ENCODE measurements at regions not wholly inside any gene's neighbourhood (a gene's known extent, or its start where the extent isn't known, plus 50 kb on each side); places are given as distances from the start of the nearest gene placed in this dataset.

- no peak for DNase-seq
Measured at GRCh38 chr9:108709997-108710396, 145.8 kb downstream of the ACTL7B start.

- peak; percentile 8 for DNase-seq
Measured at GRCh38 chr9:108709126-108709525, 146.7 kb downstream of the ACTL7B start.

- no peak for DNase-seq
Measured at GRCh38 chr9:108708448-108708847, 147.3 kb downstream of the ACTL7B start.

GRCh38 chr9:108707120-108707519 is 148.7 kb downstream of the ACTL7B start:
- DNase-seq: no peak

- DNase-seq: no peak
Measured at GRCh38 chr9:108704156-108704852, 151.5 kb downstream of the ACTL7B start.

- peak; percentile 6 for DNase-seq
Measured at GRCh38 chr9:108703429-108703828, 152.4 kb downstream of the ACTL7B start.

GRCh38 chr9:108702681-108703080 is 153.1 kb downstream of the ACTL7B start:
- DNase-seq: no peak

GRCh38 chr9:108698801-108699200 is 157.0 kb downstream of the ACTL7B start:
- DNase-seq: no peak

DNA sequence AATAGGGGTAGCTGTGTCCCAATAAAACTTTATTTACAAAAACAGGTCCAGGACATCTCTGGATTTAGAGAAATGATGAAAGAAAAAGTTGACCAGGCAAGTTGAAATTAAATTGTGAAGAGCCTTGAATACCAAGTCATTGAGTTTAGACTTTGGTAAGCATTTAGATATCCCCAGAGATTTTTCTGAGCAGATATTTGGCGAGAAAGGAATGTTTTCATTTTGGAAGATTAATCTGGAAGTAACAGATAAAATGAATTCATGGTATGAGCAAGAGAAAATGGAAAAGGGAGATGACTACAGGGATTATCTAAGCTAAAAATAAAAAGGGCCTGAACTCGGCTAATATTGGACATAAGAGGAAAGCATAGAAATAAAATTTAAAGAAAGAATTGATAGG is 157.6 kb downstream of the ACTL7B start:
- DNase-seq: no peak

DNA sequence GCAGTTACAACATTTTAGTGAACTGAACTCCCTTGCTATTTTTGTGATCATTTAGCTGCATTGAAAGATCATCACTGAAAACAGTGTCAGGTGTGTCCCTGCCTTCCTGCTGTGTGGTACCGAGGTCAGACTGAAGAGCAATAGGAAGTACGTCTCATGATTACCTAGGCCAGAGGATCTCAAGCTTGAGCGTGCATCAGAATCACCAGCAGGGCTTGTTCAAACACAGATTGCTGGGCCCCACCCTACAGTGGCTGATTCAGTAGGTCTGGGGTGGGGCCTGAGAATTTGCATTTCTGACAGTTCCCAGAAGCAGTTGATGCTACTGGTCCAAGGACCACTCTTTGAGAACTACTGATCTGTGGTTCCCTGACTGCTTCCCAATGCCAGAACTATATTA is 159.6 kb downstream of the ACTL7B start:
- no peak for DNase-seq

DNA sequence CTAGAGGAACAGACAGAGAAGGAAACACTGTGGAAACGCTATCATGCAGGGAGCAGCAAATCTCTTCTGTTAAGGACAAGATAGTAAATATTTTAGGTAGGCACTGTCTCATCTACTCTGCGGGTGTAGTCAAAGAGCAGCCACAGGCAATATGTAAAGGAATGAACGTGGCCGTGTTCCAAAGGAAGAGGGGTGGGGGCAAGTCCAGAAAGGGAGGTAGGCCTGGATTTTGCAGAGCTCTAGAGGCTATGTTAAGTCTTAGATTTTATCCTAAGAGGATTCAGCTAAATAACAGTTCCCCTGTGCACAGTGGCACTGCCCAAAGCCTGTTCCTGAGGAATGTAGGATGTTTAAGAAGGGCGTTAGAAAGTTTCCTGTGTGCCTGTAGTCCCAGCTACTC is 161.6 kb downstream of the ACTL7B start:
- no peak for DNase-seq

DNA sequence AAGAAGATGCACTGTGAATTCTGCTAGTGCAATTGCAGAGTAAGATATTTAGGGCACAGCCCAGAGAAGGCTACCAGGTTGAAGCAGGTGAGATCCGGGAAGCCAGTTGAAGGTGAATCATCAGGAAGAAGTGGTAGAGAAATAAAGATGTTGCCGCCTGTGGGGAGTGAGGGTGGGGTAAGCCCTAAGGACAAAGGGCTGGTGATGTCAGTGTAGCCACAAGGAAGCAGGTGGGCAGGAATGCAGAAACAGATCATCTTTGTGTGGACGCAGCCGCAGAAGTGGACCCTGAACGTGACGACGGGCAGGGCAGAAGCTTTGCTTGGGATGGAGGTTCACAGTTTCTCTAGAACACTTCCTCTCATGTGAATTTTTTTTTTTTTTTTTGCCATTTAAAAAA is 164.2 kb downstream of the ACTL7B start:
- peak; percentile 90 for DNase-seq

- no peak for DNase-seq
Measured at GRCh38 chr9:108688676-108689075, 167.1 kb downstream of the ACTL7B start.

GRCh38 chr9:108688051-108688450 is 167.7 kb downstream of the ACTL7B start:
- no peak for DNase-seq

DNA sequence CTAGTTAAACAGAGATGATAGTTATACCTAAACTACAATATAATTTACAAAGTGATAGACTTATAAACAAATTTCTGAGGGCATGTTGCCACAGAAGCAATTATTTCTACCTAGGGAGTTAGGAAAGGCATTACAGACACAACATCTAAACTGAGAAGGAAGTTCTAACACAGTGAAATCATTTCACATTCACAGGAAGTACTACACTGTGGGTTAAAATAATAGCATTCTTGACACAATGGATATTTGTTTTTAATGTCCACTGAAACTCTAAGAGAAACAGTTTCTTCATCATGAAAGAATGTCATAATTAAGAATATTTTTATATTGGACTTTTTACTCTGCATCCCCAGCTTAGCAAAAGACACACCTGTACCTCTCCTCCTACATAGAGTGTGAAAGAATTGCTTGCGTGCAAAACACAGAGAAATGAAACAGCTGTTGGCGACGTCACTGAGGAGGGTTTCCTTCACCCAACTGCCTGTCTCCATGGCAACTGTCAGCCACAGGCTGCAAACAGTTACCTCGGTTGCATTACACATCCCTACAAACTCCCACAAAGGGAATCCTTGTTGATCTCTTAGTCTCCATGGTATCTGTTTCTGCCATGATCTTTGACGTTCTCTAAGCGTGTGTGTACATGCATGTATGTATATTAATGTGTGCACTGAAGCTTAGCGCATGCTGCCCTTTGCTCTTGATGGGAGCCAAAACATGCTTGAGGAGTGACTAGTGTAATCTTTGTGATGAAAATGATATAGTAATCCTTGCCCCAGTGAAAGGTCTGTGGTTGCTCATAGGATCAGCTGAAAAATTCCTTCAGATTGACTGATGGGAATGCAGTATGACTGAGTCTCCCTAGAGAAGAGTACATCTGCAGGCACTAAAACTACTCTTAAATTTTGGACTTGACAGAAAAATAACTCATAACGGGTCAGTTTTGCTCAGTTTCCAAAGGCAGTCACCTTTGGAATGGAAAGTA is 168.5 kb downstream of the ACTL7B start:
- DNase-seq: peak; percentile 59

DNA sequence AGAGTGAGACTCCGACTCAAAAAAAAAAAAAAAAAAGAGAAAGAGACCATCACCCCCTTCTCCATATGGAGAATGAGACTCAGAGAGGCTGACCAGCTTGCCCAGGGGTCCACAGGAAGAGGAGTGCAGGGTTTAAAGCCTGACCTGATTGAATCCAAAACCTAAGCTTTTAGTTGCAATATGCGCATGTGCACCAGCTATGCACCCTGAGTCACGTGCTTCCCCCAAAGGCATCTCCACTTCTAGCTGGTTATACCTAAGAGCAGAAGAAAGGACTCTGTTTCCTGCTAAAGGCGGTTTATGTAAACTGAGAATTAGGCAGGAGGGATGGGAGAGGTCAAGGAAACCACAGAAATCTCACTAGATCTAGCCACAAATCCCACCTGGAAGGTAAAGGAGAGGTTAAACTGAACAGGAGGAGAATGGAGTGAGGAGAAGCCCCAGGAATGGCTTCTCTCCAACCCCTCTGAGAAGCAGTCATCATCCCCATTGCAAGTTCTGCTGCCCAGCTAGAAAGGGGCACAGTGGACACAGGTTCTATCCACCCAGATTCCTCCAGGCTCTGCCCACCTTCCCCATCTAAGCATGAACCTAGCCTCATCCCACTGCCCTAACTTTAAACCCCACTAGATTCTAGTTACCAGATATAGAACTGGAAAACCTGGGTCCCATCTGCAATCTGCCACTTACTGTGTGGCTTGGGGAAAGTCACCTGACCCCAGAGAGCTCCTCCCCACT is 171.3 kb downstream of the ACTL7B start:
- no peak for DNase-seq

DNA sequence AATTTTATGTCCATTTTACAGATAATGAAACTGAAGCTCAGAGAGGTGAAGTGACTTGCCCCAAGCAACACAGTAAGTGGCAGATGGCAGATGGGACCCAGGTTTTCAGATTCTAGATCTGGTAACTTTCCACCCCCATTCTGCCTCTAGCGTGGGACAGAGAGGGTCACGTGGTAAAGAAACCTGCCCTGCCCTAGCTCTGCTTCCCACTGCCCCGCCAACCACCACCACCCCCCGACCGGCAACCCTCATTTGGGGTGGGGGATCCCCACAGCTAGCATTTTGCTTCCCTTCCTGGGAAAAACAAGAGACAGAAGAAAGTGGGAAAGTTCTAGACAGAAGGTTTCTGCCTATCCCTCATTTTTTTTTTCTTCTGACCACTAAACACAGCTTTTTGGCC is 172.5 kb downstream of the ACTL7B start:
- DNase-seq: no peak

DNA sequence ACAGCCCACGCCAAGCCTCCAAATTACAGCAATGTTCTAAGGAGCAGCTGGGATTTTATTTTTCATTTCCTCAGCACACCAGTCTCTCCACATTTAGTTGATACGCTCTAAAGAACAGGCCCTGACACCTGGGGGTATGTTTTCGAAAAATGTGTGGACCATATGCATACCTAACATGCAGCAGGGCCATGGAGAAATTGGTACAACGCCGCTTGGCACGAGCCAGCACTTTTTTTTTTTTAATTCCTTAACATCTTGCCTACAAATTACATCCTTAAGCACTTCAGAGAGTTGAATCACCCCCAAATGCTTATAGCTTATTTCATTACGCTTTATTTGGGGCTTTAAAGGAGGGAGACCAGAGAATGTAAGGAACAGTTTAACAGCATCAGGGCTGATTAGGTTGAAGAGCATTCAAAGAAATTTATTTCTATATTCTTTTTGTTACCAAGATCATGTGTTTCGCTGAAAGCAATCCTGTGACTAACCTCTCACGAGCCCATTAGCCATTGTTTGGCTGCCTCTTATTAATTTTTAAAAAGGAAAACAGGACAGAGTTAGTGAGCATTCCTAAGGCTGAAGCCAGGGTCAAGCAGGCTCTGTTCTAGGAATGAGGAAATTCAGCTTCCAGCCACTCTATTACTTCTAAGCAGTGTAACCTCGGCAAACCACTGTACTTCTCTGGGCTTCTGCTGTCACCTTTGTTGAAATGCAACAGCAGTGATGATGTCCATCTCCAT is 173.8 kb downstream of the ACTL7B start:
- DNase-seq: no peak

GRCh38 chr9:108680946-108681345 is 174.8 kb downstream of the ACTL7B start:
- no peak for DNase-seq

DNA sequence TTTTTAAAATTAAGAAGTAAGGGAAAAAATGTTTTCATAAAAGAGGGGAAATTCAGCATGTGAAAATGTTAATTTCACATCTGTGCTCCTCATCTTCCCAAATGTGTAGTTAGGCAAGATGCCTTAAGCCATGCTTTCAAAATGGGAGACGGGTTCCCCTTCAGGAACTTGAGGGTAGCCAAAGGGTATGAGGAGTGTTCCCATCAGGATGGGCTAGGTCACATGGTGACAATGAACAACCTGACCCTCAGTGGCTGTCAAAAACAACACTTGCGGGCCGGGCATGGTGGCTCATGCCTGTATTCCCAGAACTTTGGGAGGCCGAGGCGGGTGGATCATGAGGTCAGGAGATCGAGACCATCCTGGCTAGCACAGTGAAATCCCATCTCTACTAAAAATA is 178.0 kb downstream of the ACTL7B start:
- no peak for DNase-seq

DNA sequence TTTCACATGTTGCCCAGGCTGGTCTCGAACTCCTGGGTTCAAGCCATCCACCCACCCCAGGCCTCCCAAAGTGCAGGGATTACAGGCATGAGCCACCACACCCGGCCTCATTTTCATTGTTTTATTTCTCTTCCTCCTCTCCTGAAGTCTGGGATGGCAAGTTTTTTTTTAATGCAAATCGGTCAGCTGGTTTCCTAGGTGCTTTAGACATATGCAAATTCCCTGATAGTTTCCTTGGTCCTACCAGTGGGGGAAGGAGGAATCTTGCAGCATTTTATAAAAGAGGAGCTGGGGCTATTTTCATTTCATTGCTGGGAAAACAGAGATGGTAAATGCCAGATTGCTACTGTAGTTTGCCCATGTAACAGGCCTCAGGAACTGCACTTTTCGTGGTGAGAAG is 179.4 kb downstream of the ACTL7B start:
- DNase-seq: no peak

DNA sequence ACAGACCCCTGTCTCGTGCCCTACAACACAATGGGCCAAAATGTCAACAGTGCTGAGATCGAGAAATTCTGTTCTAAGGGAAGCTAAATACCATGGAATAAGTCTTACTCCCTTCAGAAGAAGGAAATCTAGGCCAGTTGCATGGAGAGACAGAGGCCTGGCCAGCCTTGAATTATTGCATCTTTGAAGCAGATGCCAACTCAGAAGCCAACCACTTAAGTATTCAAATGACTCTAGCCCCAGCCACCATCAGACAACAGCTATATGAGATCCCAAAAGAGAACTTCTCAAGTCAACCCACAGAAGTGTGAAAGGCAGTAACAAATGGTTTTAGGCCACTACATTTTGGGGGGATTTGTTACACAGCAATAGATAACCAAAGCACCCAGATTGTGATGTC is 180.1 kb downstream of the ACTL7B start:
- DNase-seq: no peak

Measured in DMS53 (cell line).